ENCODE measurements at regions not wholly inside any gene's neighbourhood (a gene's known extent, or its start where the extent isn't known, plus 50 kb on each side); places are given as distances from the start of the nearest gene placed in this dataset.

DNA sequence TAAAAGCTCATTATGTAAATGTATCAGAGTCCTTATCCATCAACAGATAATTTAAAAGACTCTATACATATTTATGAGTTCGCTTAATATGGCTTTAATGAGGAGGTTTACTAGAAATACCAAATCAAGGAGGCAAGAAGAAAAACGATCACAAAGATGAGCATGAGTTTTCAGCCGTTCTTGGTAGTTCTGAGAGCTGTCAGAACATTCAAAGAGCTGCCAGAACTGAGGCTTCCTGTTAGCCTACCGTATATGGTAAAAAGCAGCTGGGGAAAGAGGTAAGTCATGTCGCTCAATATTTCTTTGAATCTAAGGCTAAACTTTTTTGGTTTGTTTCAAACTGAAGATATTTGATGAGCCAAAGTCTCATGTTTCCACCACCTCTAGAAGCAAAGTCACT, 115.3 kb upstream of the PLXNC1 start:
- no peak for DNase-seq

GRCh38 chr12:94033784-94034183, 114.6 kb upstream of the PLXNC1 start:
- DNase-seq, result no peak

DNA sequence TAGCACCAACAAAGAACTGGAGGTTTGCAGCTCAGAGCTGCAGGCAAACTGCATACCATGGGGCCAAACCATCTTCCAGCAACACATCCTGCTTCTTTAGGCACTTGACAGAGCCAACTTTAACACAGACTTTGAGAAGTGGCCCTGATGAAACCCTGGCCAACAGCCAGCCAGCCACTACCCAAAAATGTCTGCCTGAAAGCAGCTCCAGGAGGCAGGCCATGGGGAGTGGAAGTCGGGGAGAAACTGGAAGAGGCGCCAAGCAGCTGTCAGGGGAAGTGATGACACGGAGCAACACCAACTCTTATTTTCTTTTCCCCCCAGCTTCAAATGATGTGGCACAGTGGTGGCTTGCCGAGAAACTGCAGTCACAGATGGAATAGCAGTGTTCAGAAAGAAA, 110.9 kb upstream of the PLXNC1 start:
- DNase-seq, result no peak

GRCh38 chr12:94038605-94039004, 109.8 kb upstream of the PLXNC1 start:
- no peak for DNase-seq

DNA sequence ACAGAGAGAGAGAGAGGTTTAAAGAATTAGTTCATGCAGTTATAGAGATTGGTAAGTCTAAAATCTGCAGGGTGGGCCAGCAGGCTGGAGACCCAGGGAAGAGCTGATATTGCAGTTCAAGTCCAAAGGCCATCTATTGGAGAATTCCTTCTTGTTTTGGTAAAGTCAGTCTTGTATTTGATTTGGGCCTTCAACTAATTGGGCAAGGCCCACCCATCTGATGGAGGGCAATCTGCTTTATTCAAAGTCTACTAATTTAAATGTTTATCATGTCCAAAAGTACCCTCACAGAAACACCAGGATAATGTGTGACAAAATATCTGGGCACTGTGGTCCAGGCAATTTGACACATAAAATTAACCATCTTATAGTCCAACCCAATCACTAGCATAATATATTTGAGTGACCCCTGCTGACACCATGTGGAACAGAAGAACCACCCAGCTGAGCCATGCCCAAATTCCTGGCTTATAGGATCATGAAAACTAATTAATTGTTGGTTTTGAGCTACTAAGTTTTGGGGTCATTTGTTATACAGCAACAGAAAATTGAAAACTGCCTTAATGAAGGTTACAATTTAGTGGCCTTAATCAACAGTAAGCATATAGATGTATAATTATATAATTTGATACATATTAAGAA, 109.1 kb upstream of the PLXNC1 start:
- no peak for DNase-seq

GRCh38 chr12:94039914-94040313, 108.5 kb upstream of the PLXNC1 start:
- DNase-seq, result no peak

- DNase-seq, result no peak
These were observed 106.5 kb upstream of the PLXNC1 start for GRCh38 chr12:94041850-94042249.

DNA sequence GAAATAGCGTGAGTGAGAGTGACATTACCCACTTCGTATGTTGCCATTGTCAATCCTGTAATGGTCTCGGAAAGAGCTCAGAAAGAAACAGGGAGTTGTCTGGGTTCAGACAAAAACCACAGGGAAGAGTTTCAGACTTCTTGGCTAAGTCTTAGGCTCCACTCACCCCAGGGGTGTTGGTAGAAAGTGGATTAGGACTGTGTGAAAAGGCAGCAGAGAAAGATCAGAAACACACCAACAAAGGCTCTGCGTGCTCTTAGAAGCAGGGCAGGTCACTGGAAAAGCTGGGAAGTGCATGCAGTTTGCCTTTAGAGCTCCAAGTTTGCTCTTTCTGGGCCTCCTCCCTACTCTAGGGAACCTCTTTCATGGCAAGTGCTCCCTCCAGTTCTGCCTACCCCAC, 106.1 kb upstream of the PLXNC1 start:
- DNase-seq, result no peak

DNA sequence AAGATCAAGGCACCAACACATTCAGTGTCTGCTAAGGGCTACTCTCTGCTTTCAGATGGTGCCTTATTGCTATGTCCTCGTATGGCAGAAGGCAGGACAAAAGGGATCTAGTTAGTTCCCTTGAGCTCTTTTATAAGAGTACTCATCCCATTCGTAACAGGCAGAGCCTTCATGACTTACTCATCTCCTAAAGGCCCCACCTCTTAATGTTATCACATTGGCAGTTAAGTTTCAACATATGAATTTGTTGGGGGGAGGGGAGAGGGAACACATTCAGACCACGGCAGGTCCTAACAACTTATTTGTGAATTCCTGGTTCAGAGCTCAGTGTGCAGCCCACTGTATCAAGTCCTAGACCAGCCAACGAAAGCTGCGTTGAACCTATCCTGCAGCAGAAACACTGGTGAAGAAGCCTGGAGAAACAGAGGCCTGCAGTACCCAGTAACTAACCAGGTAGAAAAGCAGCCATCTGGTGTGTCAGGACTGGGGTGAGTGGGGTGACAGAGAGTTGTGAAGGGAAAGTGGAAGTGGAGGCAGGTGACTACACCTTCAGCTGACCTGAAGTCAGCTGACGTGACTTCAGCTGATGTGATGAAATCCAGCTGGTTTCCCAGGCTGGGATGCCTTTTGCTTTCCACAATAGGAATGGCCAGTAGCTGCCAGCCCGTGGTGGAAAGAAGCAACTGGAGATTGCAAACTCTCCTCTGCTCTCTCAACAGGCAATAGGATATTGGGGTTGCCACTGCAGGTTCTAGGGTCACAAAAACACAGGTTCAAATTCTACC, 101.6 kb upstream of the PLXNC1 start:
- no peak for DNase-seq

DNA sequence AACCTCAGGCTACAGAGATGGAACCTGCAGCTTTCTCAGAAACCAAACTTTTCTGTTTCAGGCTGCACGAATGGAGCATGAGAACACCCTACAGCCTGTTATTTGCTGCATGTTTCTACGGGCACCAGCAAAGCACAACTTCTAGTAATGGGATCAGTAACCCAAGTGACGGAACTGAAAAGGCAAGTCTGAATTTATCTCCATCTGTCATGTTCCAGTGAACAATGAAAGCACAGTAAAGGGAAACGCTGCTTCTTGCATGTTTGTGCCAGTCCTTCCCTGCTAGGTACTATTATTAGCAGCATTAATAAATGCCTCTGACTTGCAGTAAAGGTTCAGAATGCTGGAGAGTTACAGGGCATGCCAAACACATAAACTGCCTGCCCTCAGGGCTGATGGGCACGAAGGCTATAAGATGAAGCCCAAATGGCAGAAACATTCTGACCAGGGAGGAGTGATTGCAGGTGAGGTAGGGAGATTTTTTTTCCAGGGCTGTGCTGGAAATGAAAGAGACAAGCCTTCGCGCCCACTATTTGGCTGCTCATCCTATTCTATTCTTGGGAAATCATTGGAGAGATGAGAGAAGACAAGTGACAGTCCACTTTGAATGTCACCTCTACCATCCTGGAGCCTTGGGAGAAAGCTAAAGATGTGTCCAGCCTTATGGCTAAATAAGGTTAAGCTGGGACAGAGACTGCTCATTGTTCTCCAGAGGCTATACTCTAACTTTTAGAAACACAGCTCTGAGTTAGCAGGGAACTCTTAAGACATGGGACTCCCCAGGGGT, 100.4 kb upstream of the PLXNC1 start:
- no peak for DNase-seq

GRCh38 chr12:94048757-94049156, 99.6 kb upstream of the PLXNC1 start:
- no peak for DNase-seq

DNA sequence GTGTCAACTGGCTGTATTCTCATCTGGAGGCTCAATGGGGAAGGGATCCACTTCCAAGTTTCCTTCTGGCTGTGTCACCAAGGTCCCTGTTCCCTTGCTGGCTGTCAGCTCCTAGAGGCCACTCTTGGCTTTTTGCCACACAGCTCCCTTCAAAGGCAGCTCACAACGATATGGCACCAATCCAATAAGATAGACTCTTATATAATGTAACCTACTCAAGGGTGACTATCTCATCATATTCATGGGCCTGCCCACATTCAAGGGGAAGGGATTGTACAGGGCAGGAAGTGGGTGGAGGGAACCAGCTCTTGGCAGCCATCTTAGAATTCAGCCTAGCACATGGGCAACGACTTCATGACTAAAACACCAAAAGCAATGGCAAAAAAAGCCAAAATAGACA, 98.7 kb upstream of the PLXNC1 start:
- no peak for DNase-seq

- no peak for DNase-seq
These were observed 94.7 kb upstream of the PLXNC1 start for GRCh38 chr12:94053676-94054075.

DNA sequence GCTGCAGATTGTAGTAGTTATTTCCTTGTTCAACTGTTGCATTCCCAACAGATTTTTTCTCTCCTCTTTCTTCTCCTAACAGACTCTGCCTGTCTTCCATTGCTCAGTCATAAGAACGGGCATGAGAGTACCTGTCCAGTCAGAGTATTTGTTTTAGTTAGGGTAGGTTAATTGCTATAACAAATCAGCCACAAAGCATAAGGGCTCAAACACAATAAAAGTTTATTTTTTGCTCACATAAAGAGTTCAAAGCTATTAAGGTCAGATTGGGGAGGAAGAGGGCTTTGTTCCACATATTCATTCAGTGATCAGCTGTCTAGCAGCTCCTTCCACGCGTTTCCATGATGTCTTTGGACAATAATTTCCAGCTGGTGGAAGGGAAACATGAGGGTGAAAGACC, 92.8 kb upstream of the PLXNC1 start:
- no peak for DNase-seq

DNA sequence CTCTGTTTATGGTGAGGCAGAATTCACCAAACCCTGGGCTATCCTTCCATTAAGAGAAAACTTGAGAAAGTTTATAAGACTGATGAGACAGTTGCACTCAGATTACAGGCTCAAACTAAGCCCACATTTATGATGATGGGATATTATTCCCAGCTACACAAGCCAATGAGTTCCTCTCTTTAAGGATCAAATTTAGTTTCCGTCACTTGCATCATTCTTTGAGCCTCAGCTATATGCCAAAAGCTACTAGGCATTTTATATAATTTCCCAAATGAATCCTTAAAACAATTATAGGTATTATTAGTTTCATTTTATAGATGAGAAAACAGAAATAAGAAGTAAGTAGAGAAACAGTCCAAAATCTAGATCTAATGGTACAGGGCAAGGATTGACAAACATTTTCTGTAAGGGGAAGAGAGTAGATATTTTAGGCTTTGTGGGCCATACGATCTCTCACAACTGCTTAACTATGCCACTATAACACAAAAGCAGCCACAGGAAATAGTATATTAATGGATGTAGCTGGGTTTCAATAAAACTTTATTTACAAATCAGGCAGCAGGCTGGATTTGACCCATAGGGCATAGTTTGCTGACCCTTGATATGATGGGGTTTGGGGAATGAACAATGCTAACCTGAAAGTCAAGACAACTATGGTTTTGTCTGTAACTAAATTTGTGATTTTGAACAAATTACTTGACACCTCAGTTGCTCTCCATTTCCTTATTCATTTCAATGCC, 91.8 kb upstream of the PLXNC1 start:
- no peak for DNase-seq

- DNase-seq, result no peak
These were observed 90.9 kb upstream of the PLXNC1 start for GRCh38 chr12:94057262-94058151.

DNA sequence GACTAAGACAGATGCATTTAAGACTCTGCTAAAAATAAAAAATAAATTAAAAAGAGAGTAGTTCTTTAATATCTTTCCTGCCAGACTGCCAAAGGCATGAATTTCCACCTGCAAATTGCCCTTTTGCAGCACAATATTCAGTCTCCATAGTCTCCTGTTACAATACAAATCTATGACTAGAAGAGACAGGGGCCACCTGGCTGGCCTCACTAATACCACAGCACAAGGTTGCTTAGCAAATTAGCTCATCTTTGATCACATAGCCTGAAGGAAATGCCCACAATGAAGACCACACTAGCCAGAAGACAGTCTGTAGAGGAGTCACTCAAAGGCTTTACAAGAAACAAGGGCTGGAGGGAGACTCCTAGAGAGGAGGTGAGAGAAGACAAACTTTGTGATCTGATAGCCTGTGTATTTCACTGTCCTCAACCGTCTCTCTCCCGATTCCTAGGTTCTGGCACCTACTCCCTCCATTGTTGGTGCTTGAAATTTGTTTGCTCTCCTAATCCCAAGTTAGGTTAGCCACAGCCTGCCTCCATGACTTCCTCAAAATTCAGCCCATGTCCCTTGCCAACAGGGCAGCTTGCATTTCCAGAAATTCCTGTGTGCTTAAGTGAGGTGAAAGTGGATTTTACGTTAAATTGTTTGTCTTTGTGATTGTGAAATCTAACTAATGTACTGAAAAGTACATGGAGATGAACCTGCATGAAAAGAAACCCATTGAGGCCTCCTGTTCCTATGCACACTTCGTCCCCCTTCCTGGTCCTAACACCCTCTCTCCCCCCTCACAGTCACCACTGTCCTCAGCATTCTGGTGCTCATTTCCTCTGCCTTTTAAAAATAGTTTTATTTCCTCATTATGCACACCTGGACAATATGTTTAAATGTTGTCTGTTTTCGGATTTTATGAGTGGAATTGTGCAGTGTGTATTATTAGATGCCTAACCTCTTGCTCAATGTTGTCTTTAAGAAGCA, 88.7 kb upstream of the PLXNC1 start:
- DNase-seq, result no peak

GRCh38 chr12:94062194-94062593, 86.2 kb upstream of the PLXNC1 start:
- no peak for DNase-seq

DNA sequence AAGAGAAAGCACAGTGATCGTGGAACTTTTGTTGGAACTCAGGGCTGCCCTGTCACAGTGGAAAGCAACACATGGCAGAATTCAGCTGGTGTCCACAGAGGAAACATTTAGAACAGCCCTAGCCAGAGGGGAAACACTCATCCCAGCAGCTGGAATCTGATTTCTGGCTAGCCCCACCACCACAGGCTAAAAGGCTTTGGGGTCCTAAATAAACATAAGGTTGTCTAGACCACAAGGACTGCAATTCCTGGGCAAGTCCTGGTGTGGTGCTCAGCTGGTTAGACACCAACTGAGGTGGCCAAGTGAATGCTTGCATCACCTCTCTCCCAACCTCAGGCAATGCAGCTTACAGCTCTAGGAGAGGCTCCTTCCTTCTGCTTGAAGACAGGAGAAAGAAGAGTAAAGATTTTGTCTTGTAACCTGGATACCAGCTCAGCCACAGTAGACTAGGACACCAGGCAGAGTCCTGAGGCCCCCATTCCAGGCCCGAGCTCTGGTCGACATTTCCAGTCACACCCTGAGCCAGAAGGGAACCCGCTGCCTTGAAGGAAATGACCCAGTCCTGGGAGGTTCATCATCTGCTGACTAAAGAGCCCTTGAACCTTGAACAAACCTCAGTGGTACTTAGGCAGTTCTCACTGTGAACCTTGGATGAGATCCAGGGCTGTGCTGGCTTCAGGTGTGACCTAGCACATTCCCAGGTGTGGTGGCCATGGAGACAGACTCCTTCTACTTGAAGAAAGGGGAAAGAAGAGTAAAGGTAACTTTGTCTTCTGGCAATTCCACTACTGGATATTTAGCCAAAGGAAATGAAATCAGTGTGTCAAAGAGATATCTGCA, 85.4 kb upstream of the PLXNC1 start:
- no peak for DNase-seq

DNA sequence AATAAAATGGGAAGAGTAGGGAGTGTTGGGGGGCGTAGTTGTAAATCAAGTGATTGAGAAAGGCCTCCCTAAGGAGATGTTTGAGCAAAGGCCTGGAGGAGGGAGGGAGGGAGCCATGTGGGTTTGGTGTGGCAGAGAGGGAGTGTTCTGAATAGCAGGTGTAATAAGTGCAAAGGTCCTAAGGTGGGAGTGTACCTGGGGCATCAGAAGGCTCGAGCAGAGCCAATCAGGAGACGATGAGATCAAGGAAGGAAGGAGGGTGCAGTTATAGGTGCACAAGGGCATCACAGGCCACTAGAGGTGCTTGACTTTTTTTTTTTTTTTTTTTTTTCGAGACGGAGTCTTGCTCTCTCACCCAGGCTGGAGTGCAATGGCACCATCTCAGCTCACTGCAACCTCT, 77.9 kb upstream of the PLXNC1 start:
- DNase-seq, result no peak
